ENCODE measurements at regions not wholly inside any gene's neighbourhood (a gene's known extent, or its start where the extent isn't known, plus 50 kb on each side); places are given as distances from the start of the nearest gene placed in this dataset.

- Histone ChIP-seq H3K4me3 (no peak overlapping the region), H3K4me1 (peaks cover 0 to 3% of the 10 kb centered on the region in 2 donors), H3K27ac (no peak overlapping the region), H3K36me3 (peaks cover 31% of the 10 kb centered on the region), H3K27me3 (no peaks in the 10 kb centered on the region), H3K9me3 (no peaks in the 10 kb centered on the region)
- DNase-seq (ENCODE audit: low spot score), result no peak
- TF ChIP-seq CTCF (IDR thresholded peaks at IDR 0.05), result no peak
These were observed 89.8 kb downstream of the KPNA2 start for GRCh38 chr17:68125111-68125870.

- Histone ChIP-seq H3K27me3 (no peaks in the 10 kb centered on the region), H3K4me3 (no peak overlapping the region), H3K36me3 (peaks cover 24% of the 10 kb centered on the region), H3K9me3 (no peaks in the 10 kb centered on the region), H3K4me1 (peaks cover 0 to 7% of the 10 kb centered on the region in 2 donors), H3K27ac (no peak overlapping the region)
- no peak for DNase-seq (ENCODE audit: low spot score)
- TF ChIP-seq CTCF (IDR thresholded peaks at IDR 0.05), result no peak
These were observed 92.4 kb downstream of the KPNA2 start for GRCh38 chr17:68127914-68128313.

- peaks cover 0 to 19% of the 10 kb centered on the region in 2 donors for H3K4me1 ChIP-seq
- no peaks in the 10 kb centered on the region for H3K9me3 ChIP-seq
- no peak overlapping the region for H3K4me3 ChIP-seq
- TF ChIP-seq CTCF (IDR thresholded peaks at IDR 0.05), result no peak
- H3K27me3 ChIP-seq, result no peaks in the 10 kb centered on the region
- peaks cover 21% of the 10 kb centered on the region for H3K36me3 ChIP-seq
- DNase-seq (ENCODE audit: low spot score), result no peak
- H3K27ac ChIP-seq, result no peak overlapping the region
These were observed 95.9 kb downstream of the KPNA2 start for GRCh38 chr17:68131456-68131855.

GRCh38 chr17:68133346-68134045 is 98.0 kb downstream of the KPNA2 start:
- Histone ChIP-seq H3K36me3 (peaks cover 15% of the 10 kb centered on the region), H3K4me3 (no peak overlapping the region), H3K27ac (peak overlapping the region; percentile 53 to 73), H3K4me1 (peaks cover 0 to 19% of the 10 kb centered on the region in 2 donors), H3K9me3 (no peaks in the 10 kb centered on the region), H3K27me3 (no peaks in the 10 kb centered on the region)
- DNase-seq (ENCODE audit: low spot score), result no peak
- peak in 1 of 2 donors; percentile 26 for TF ChIP-seq CTCF (IDR thresholded peaks at IDR 0.05)

- DNase-seq (ENCODE audit: low spot score), result no peak
- H3K27ac ChIP-seq, result peak overlapping the region; percentile 18 to 53
- H3K36me3 ChIP-seq, result peaks cover 11% of the 10 kb centered on the region
- no peaks in the 10 kb centered on the region for H3K27me3 ChIP-seq
- TF ChIP-seq CTCF (IDR thresholded peaks at IDR 0.05), result no peak
- no peaks in the 10 kb centered on the region for H3K9me3 ChIP-seq
- no peak overlapping the region for H3K4me3 ChIP-seq
- H3K4me1 ChIP-seq, result peaks cover 0 to 19% of the 10 kb centered on the region in 2 donors
These were observed 98.6 kb downstream of the KPNA2 start for GRCh38 chr17:68134046-68134637.

Measured in right atrium auricular region (tissue), 2 donors.